ENCODE measurements at regions not wholly inside any gene's neighbourhood (a gene's known extent, or its start where the extent isn't known, plus 50 kb on each side); places are given as distances from the start of the nearest gene placed in this dataset.

DNA sequence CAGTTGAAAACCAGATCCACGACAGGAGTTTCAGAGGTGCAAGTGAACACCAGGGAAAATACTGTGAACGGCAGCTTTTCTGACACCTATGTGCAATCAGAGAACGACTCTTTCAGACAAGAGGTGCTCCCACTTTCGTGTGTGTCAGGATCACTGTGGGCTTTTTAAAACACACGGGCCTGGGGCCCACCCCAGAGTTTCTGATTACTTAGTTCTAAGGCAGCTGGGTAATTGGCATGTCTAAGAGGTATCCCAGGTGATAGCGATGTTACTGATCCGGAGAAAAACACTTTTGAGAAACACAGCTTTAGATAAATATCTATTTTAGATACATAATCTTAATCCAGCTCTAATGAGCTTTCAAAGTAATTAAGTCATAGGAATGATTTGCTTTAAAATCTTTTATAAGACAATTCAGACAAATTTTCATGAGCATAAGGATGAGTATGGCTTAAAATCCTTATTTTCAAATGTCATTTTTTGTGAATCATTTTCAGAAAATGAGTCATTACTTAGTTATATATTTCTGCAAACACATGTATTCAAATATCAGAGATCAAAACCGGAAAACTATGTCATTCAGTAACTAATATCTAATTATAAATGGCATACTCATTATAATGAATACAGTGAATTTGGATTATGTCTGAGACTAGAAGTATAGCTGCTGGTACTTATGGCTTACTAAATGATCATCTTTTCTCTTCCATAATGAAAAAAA is 217.9 kb upstream of the PSMD7 start:
- Mint-ChIP-seq H3K27ac (ENCODE audit: unreplicated experiment) (no peak overlapping the region), H3K4me1 (ENCODE audit: unreplicated experiment) (peaks cover 14% of the 10 kb centered on the region), H3K9me3 (ENCODE audit: unreplicated experiment) (no peaks in the 10 kb centered on the region), H3K36me3 (ENCODE audit: low read depth, unreplicated experiment) (no peaks in the 10 kb centered on the region), H3K27me3 (ENCODE audit: unreplicated experiment) (no peaks in the 10 kb centered on the region), H3K4me3 (ENCODE audit: unreplicated experiment) (no peak overlapping the region)
- DNase-seq (ENCODE audit: low spot score) = no peak
- TF ChIP-seq, protein P1, sequence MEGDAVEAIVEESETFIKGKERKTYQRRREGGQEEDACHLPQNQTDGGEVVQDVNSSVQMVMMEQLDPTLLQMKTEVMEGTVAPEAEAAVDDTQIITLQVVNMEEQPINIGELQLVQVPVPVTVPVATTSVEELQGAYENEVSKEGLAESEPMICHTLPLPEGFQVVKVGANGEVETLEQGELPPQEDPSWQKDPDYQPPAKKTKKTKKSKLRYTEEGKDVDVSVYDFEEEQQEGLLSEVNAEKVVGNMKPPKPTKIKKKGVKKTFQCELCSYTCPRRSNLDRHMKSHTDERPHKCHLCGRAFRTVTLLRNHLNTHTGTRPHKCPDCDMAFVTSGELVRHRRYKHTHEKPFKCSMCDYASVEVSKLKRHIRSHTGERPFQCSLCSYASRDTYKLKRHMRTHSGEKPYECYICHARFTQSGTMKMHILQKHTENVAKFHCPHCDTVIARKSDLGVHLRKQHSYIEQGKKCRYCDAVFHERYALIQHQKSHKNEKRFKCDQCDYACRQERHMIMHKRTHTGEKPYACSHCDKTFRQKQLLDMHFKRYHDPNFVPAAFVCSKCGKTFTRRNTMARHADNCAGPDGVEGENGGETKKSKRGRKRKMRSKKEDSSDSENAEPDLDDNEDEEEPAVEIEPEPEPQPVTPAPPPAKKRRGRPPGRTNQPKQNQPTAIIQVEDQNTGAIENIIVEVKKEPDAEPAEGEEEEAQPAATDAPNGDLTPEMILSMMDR (IDR thresholded peaks at IDR 0.05; ENCODE audit: unreplicated experiment) = no peak

DNA sequence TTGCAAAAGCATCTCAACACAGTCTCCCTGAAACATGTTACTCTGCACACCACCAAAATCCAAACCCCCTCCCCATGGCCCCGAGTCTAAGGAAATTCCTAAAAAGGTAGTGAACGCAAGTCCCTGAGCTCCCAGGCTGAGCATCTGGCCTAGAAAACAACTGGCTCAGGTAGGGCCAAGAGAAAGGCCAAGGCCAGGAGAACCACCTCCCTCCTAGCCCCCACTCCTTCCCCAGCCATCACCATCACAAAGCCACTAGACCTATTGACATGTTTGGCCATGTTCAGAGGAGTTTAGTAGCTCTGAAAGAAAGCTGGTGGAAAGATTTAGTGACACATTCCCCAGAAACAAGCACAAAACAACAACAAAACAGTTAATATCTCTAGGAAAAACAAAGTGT is 220.0 kb upstream of the PSMD7 start:
- no peaks in the 10 kb centered on the region for H3K9me3 Mint-ChIP-seq (ENCODE audit: unreplicated experiment)
- no peaks in the 10 kb centered on the region for H3K36me3 Mint-ChIP-seq (ENCODE audit: low read depth, unreplicated experiment)
- no peak overlapping the region for H3K27ac Mint-ChIP-seq (ENCODE audit: unreplicated experiment)
- TF ChIP-seq, protein P1 (IDR thresholded peaks at IDR 0.05; ENCODE audit: unreplicated experiment) = no peak
- no peak for DNase-seq (ENCODE audit: low spot score)
- H3K4me3 Mint-ChIP-seq (ENCODE audit: unreplicated experiment) = no peak overlapping the region
- peaks cover 27% of the 10 kb centered on the region for H3K4me1 Mint-ChIP-seq (ENCODE audit: unreplicated experiment)
- no peaks in the 10 kb centered on the region for H3K27me3 Mint-ChIP-seq (ENCODE audit: unreplicated experiment)

DNA sequence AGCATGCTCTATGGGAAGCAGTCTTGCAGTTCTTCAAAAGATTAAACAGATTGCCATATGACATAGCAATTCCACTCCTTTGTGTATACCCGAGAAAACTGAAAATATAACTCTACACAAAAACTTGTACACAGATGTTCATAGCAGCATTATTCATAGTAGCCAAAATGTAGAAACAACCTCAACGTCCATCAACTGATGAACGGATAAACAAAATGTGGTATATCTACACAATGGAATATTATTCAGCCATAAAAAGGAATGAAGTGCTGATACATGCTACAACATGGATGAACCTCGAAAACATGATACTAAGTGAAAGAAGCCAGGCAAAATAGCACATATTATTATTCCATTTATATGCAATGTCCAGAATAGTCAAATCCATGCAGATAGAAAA is 221.2 kb upstream of the PSMD7 start:
- H3K36me3 Mint-ChIP-seq (ENCODE audit: low read depth, unreplicated experiment) = no peaks in the 10 kb centered on the region
- TF ChIP-seq, protein P1 (IDR thresholded peaks at IDR 0.05; ENCODE audit: unreplicated experiment) = no peak
- no peak overlapping the region for H3K27ac Mint-ChIP-seq (ENCODE audit: unreplicated experiment)
- no peaks in the 10 kb centered on the region for H3K9me3 Mint-ChIP-seq (ENCODE audit: unreplicated experiment)
- H3K27me3 Mint-ChIP-seq (ENCODE audit: unreplicated experiment) = no peaks in the 10 kb centered on the region
- DNase-seq (ENCODE audit: low spot score) = no peak
- H3K4me1 Mint-ChIP-seq (ENCODE audit: unreplicated experiment) = peaks cover 27% of the 10 kb centered on the region
- H3K4me3 Mint-ChIP-seq (ENCODE audit: unreplicated experiment) = no peak overlapping the region

DNA sequence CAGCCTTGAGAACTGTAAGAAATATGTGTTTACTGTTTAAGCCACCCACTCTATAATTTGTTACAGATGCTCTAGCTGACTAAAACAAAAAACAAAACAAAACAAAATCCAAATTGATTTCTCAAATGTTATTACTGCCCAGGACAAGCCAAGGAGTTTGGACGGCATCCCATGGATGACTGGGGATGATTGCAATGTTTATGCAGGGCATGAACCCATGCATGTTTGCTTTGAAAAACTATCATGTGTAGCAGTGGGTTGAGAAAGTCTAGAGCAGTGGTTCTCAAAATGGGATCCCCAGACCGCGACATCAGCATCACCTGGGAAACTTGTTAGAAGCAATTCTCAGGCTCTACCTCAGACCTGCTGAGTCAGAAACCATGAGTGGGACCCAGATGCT is 223.2 kb upstream of the PSMD7 start:
- H3K4me1 Mint-ChIP-seq (ENCODE audit: unreplicated experiment) = peaks cover 27% of the 10 kb centered on the region
- no peak overlapping the region for H3K27ac Mint-ChIP-seq (ENCODE audit: unreplicated experiment)
- H3K36me3 Mint-ChIP-seq (ENCODE audit: low read depth, unreplicated experiment) = no peaks in the 10 kb centered on the region
- peaks cover 2% of the 10 kb centered on the region for H3K27me3 Mint-ChIP-seq (ENCODE audit: unreplicated experiment)
- no peak for DNase-seq (ENCODE audit: low spot score)
- TF ChIP-seq, protein P1 (IDR thresholded peaks at IDR 0.05; ENCODE audit: unreplicated experiment) = no peak
- H3K9me3 Mint-ChIP-seq (ENCODE audit: unreplicated experiment) = no peaks in the 10 kb centered on the region
- no peak overlapping the region for H3K4me3 Mint-ChIP-seq (ENCODE audit: unreplicated experiment)

DNA sequence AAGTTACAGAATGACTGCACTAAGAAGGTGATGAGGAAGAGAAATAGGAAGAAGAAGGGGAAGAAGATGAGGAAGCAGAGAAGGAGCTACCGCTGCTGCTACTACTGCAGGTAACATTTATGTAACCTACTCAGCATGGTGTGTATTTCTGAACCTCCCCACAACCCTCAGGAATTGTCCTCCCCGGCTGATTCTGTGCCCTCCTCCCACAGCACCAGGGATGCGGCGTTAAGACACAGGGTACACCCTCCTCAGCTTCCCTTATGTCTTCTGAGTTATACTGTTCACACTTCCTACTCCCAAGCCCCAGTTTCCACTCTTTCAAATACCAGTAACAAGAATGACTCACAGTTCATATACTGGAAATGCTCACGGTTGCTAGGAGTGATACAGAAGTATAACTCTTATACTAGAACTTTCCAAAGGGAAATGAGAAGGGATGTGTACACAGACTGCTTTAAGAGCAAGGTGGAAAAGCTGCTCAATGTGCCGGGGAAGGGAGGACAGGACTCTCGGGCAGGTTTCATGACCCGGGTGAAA is 224.5 kb upstream of the PSMD7 start:
- Mint-ChIP-seq H3K27ac (ENCODE audit: unreplicated experiment) (no peak overlapping the region), H3K4me1 (ENCODE audit: unreplicated experiment) (peaks cover 19% of the 10 kb centered on the region), H3K9me3 (ENCODE audit: unreplicated experiment) (no peaks in the 10 kb centered on the region), H3K36me3 (ENCODE audit: low read depth, unreplicated experiment) (no peaks in the 10 kb centered on the region), H3K27me3 (ENCODE audit: unreplicated experiment) (peaks cover 3% of the 10 kb centered on the region), H3K4me3 (ENCODE audit: unreplicated experiment) (no peak overlapping the region)
- TF ChIP-seq, protein P1 (IDR thresholded peaks at IDR 0.05; ENCODE audit: unreplicated experiment) = no peak
- no peak for DNase-seq (ENCODE audit: low spot score)
